GM23338 (cell line): ENCODE measurements at regions not wholly inside any gene's neighbourhood (a gene's known extent, or its start where the extent isn't known, plus 50 kb on each side); places are given as distances from the start of the nearest gene placed in this dataset.

Experiments
- ATAC-seq: fragments of 200-7000 bp; cut with Tn5 transposase; 3 replicates; pipeline ENCODE4 v1.9.1; 2020
- DNase-seq: peaks from one replicate; pipeline ENCODE4 v3.0.0-alpha.2; 2015; ENCODE audit warnings: low spot score
- H2AFZ ChIP-seq: fragments of 200-600 bp; sonication (generic); 2 replicates; pipeline ENCODE4 v1.8.0; 2016; ENCODE audit warnings: antibody characterized with exemption, mild to moderate bottlenecking, moderate library complexity
- H3F3A ChIP-seq: fragments of 200-600 bp; sonication (generic); replicated peaks from 2 replicates; pipeline ENCODE4 v1.8.0; 2017; ENCODE audit warnings: antibody characterized with exemption, mixed run types, low read depth
- H3K27ac ChIP-seq: fragments of 200-600 bp; sonication (generic); 2 replicates; pipeline ENCODE4 v1.6.1; 2016; ENCODE audit warnings: low read depth
- H3K27me3 ChIP-seq: fragments of 200-600 bp; sonication (generic); 2 replicates; pipeline ENCODE4 v1.8.0; 2016; ENCODE audit warnings: mild to moderate bottlenecking, mixed run types, moderate library complexity; ENCODE audit not compliant: insufficient read depth
- H3K36me3 ChIP-seq: fragments of 200-600 bp; sonication (generic); 2 replicates; pipeline ENCODE4 v1.8.0; 2016; ENCODE audit warnings: mild to moderate bottlenecking; ENCODE audit not compliant: insufficient read depth
- H3K4me1 ChIP-seq: fragments of 200-600 bp; sonication (generic); 2 replicates; pipeline ENCODE4 v1.8.0; 2016; ENCODE audit warnings: mild to moderate bottlenecking, moderate library complexity; ENCODE audit not compliant: insufficient read depth
- H3K4me2 ChIP-seq: fragments of 200-600 bp; sonication (generic); 2 replicates; pipeline ENCODE4 v1.7.1; 2017; ENCODE audit warnings: mixed run types
- H3K4me3 ChIP-seq: fragments of 200-600 bp; sonication (generic); 2 replicates; pipeline ENCODE4 v1.6.1; 2016; ENCODE audit warnings: mixed run types
- H3K79me2 ChIP-seq: fragments of 200-600 bp; sonication (generic); replicated peaks from 2 replicates; pipeline ENCODE4 v1.8.0; 2017; ENCODE audit warnings: mild to moderate bottlenecking; ENCODE audit not compliant: insufficient read depth
- H3K9me2 ChIP-seq: fragments of 200-600 bp; sonication (generic); 2 replicates; pipeline ENCODE4 v1.8.0; 2017; ENCODE audit not compliant: insufficient read depth
- H4K20me1 ChIP-seq: fragments of 200-600 bp; sonication (generic); replicated peaks from 2 replicates; pipeline ENCODE4 v1.8.0; 2017; ENCODE audit warnings: mild to moderate bottlenecking; ENCODE audit not compliant: insufficient read depth
- H3K27ac Mint-ChIP-seq: 2 replicates; pipeline ENCODE4 v1.8.0; 2020; ENCODE audit warnings: inconsistent platforms, mild to moderate bottlenecking, moderate library complexity, mixed read lengths
- H3K27me3 Mint-ChIP-seq: 3 replicates; pipeline ENCODE4 v1.8.0; 2022; ENCODE audit warnings: low read depth, mild to moderate bottlenecking, moderate library complexity, mixed read lengths, inconsistent platforms; ENCODE audit not compliant: insufficient read depth, poor library complexity
- H3K36me3 Mint-ChIP-seq: 3 replicates; pipeline ENCODE4 v1.8.0; 2021; ENCODE audit warnings: low read depth, mild to moderate bottlenecking, inconsistent platforms, moderate library complexity, mixed read lengths
- H3K4me1 Mint-ChIP-seq: 3 replicates; pipeline ENCODE4 v1.8.0; 2020; ENCODE audit warnings: mild to moderate bottlenecking, inconsistent platforms, mixed read lengths
- H3K4me3 Mint-ChIP-seq: 3 replicates; pipeline ENCODE4 v1.8.0; 2021; ENCODE audit warnings: moderate library complexity, mild to moderate bottlenecking, inconsistent platforms, mixed read lengths
- H3K9me3 Mint-ChIP-seq: 3 replicates; pipeline ENCODE4 v1.8.0; 2020; ENCODE audit warnings: moderate library complexity, mild to moderate bottlenecking, inconsistent platforms, mixed read lengths
- CREB1 ChIP-seq: fragments of 250-450 bp; sonication (Bioruptor Pico); IDR thresholded peaks from 2 replicates; pipeline ENCODE4 v1.5.0; 2020; ENCODE audit warnings: low read depth, mild to moderate bottlenecking, moderate library complexity
- CTCF ChIP-seq, 2 experiments: fragments of 200-600 bp in 1 of 2; sonication (generic) in 1 of 2; conservative IDR thresholded peaks; 2 replicates each; pipeline versions ENCODE4 v1.5.1 to v1.6.1; 2016 to 2017; ENCODE audit warnings: antibody characterized with exemption in 2 of 2, low read depth in 2 of 2, mild to moderate bottlenecking in 2 of 2, moderate library complexity in 1 of 2
- ETS1 ChIP-seq: IDR thresholded peaks from 2 replicates; pipeline ENCODE4 v1.6.1; 2016; ENCODE audit warnings: antibody characterized with exemption
- EZH2 ChIP-seq: fragments of 200-600 bp; sonication (generic); IDR thresholded peaks from one replicate; pipeline ENCODE4 v1.8.0; 2017; ENCODE audit warnings: antibody characterized with exemption, mild to moderate bottlenecking, low read depth; ENCODE audit not compliant: unreplicated experiment
- JUNB ChIP-seq: IDR thresholded peaks from one replicate; pipeline ENCODE4 v1.6.1; 2016; ENCODE audit warnings: antibody characterized with exemption; ENCODE audit not compliant: unreplicated experiment
- NANOG ChIP-seq: IDR thresholded peaks from 2 replicates; pipeline ENCODE4 v1.6.1; 2016; ENCODE audit warnings: antibody characterized with exemption, borderline replicate concordance
- POLR2AphosphoS5 ChIP-seq: IDR thresholded peaks from 2 replicates; pipeline ENCODE4 v1.6.1; 2016; ENCODE audit warnings: antibody characterized with exemption, low read depth
- REST ChIP-seq: IDR thresholded peaks from one replicate; pipeline ENCODE4 v1.6.1; 2018; ENCODE audit warnings: antibody characterized with exemption; ENCODE audit not compliant: unreplicated experiment
- STAT1 ChIP-seq: IDR thresholded peaks from one replicate; pipeline ENCODE4 v1.6.1; 2016; ENCODE audit warnings: antibody characterized with exemption; ENCODE audit not compliant: unreplicated experiment
- ZNF331 ChIP-seq: fragments of 250-450 bp; sonication (Bioruptor Pico); IDR thresholded peaks from 2 replicates; pipeline ENCODE4 v1.5.0; 2020; ENCODE audit warnings: low read depth, mild to moderate bottlenecking, moderate library complexity

DNA sequence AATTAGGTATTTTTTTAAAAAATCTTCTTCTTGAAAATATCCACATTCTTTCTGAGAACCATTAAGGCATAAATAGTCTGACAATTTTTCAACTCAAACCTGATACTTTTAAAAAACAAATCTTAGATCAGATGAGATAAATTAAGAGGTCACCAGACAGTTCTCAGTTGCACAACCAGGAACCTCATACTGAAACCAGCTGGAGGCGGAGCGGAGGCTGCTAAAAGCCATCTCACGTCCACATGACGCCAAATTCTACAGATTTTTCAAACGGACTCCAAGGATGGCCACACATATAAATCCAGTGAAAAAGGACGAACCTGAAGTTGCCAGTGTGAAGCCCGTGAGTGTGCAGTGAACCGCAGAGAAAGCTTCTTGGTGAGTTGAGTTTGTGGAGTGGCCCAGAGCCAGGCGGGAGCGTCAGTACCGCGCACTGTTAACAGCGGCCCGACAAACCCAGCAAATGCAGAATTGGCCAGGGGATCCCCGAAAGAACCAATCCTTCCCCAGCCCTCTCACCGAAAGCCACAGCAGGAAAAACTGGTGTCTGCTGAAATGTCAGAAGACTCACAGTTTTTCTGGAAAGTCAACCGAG lies 53.1 kb upstream of the BBS5 start:
- TF ChIP-seq ZNF331: no peak
- no peak for TF ChIP-seq EZH2
- no peak for TF ChIP-seq NANOG
- no peak for TF ChIP-seq REST
- TF ChIP-seq CTCF (conservative IDR thresholded peaks at IDR 0.05; ENCODE audit: low read depth in 2 of 2): no peak
- no peaks in the 10 kb centered on the region for H3K79me2 ChIP-seq
- Mint-ChIP-seq H3K36me3 (no peaks in the 10 kb centered on the region), H3K4me3 (no peak overlapping the region), H3K27me3 (peaks cover 2% of the 10 kb centered on the region), H3K9me3 (peaks cover 2% of the 10 kb centered on the region; the same call in 2 of the 3 replicates), H3K27ac (no peak overlapping the region), H3K4me1 (no peaks in the 10 kb centered on the region; the same call in 2 of the 3 replicates)
- ATAC-seq (no peak), DNase-seq (no peak)
- H3K36me3 ChIP-seq: no peaks in the 10 kb centered on the region
- H3K27me3 ChIP-seq: no peaks in the 10 kb centered on the region
- H3K9me2 ChIP-seq: no peaks in the 10 kb centered on the region
- no peaks in the 10 kb centered on the region for H4K20me1 ChIP-seq
- H3K27ac ChIP-seq: no peak overlapping the region
- no peak overlapping the region for H3K4me3 ChIP-seq
- H3K4me2 ChIP-seq: no peak overlapping the region
- no peaks in the 10 kb centered on the region for H3K4me1 ChIP-seq
- peak overlapping the region; percentile 64 for H2AFZ ChIP-seq
- H3F3A ChIP-seq: no peaks in the 10 kb centered on the region

DNA sequence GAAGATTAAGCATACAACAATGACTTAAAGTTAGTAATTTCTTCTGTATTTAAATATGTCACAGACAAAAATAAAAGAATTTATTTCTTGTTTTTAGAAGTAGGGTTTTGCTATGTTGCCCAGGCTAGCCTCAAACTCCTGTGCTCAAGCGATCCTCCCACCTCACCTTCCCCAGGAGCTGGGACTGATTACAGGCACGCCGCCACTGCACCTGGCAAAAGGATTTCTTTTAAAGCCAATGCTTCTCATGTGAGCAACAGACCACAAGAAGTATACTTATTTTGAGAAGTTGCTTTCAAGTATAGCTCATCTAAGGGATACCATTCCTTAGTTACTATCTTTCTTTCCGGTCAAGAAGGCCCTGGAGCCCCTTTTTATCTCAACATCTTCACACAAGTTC lies 57.2 kb upstream of the BBS5 start:
- no peaks in the 10 kb centered on the region; the same call in 2 of the 3 replicates for H3K4me1 Mint-ChIP-seq
- H3K27me3 ChIP-seq: no peaks in the 10 kb centered on the region
- H3K4me3 Mint-ChIP-seq: no peak overlapping the region
- ATAC-seq (no peak), DNase-seq (no peak)
- no peak overlapping the region for H3K27ac ChIP-seq
- H3K27ac Mint-ChIP-seq: no peak overlapping the region
- no peak overlapping the region for H2AFZ ChIP-seq
- H4K20me1 ChIP-seq: no peaks in the 10 kb centered on the region
- H3K9me2 ChIP-seq: no peaks in the 10 kb centered on the region
- H3K27me3 Mint-ChIP-seq: peaks cover under 1% of the 10 kb centered on the region
- H3K4me3 ChIP-seq: no peak overlapping the region
- no peaks in the 10 kb centered on the region for H3K36me3 Mint-ChIP-seq
- no peaks in the 10 kb centered on the region for H3K4me1 ChIP-seq
- H3F3A ChIP-seq: no peaks in the 10 kb centered on the region
- H3K4me2 ChIP-seq: no peak overlapping the region
- no peaks in the 10 kb centered on the region for H3K79me2 ChIP-seq
- no peaks in the 10 kb centered on the region for H3K9me3 Mint-ChIP-seq
- H3K36me3 ChIP-seq: no peaks in the 10 kb centered on the region
- no peak for TF ChIP-seq STAT1
- TF ChIP-seq POLR2AphosphoS5: no peak
- no peak for TF ChIP-seq EZH2
- TF ChIP-seq ETS1: no peak
- no peak for TF ChIP-seq CREB1 (CRISPR knock-in tag)
- TF ChIP-seq JUNB: no peak
- TF ChIP-seq REST: no peak
